Stimulated activated CD8-positive, alpha-beta memory T cell treated with anti-CD3 and anti-CD28 coated beads, Interleukin-15, amount 100 ng/mL, for 4 hours (primary cell): ENCODE measurements at regions not wholly inside any gene's neighbourhood (a gene's known extent, or its start where the extent isn't known, plus 50 kb on each side); places are given as distances from the start of the nearest gene placed in this dataset.
"Not testable (repeated sequence)": the region's sequence is repeated elsewhere in the genome, so short reads cannot be mapped to it uniquely, and the experiment has no call there.

ENCODE experiments used
- DNase-seq, 2 donors: peaks; one replicate each; pipeline ENCODE4 v3.0.0-alpha.2; 2020; ENCODE audit warnings: low read depth in 2 of 2

DNA sequence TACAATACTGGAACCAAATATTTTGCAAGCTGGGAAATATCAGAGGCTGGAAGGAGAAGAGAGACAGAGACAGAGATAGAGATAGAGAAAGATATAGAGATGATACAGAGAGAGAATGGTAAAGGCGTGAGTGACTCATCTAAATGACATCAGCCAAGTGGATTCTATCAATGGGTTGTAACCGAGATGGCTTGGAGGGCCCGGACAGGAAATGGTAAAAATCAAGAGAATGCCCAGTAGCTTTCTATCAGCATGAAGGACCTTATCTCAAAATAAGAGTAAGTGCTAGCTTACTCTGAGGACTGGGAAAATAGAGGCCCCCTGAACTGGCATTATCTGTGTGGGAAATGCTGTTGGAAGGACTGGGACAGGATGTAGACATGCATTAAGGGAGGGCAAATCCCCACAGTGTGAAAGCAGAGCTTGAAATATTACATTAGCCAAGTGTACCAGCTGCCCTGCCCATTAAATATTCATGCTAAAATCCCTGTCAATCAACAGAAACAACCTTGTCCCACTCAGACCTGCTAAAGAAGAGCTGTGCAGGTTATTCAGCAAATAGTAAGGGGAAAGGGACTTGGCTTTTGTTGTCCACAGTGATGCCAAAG lies 76.6 kb upstream of the ZNF644 start:
- DNase-seq = no peak

DNA sequence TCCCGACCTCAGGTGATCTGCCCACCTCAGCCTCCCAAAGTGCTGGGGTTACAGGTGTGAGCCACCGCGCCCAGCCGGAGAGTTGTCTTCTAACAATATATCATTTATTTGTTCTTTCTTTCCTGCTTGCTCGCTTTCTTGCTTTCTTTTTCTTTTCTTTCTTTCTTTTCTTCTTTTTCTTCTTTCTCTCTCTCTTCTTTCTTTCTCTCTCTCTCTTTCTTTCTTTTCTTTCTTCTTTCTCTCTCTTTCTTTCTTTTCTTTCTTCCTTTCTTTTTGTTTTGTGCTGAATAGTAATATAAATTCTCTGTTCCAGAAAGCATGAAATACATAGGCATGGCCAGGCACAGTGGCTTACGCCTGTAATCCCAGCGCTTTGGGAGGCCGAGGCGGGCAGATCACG lies 73.5 kb upstream of the ZNF644 start:
- DNase-seq = not testable (repeated sequence)

DNA sequence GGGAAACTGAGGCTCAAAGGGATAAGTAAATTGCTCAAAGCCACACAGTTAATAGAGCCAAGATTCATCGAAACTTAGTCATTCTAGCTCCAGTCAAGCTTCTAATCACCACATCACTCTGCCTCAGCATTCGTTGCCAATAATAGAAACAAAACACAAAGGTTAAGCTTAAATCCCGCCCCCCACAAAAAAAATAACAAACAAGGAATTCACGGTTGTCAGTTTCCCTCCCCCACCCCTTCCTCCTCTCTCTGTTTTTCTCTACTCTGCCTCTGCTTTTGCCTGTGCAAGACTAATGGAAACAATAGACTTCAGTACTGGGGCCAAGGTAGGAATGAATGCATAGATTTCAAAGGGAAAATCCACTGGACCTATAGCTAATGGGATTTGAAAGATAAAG lies 70.7 kb upstream of the ZNF644 start:
- no peak for DNase-seq

DNA sequence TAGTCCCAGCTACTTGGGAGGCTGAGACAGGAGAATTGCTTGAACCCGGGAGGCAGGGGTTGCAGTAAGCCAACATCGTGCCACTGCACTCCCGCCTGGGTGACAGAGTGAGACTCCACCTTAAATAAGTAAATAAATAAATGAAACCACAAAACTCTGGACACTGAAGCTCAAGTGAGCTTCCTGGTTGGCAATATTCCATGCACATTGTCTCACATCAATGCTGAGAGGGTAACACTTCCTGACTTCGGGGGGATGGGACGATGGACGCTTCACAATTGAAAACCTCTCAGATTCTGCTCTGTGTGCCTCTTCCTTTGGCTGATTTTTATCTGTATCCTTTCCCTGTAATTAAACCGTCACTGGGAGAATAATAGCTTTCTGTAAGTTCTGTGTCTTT lies 70.0 kb upstream of the ZNF644 start:
- no peak for DNase-seq

DNA sequence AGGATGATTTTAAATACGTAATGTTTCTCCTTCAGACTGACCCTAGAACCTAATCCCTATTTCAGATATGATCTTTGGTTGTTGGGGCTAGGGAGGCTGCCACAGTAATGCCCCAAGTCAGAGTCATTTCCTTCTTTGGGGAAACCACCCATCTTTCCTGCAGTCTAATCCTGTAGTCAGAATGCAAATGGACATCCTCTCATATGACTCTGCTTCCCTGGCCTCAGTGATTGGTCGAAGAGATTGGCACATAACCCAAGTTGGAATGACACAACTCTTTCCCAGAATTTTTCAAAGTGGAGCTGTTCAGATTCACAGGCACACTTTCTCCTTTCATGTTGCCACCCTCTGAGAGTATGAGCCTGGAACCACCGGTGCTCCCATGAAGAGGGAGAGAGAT lies 58.8 kb upstream of the ZNF644 start:
- DNase-seq = no peak

DNA sequence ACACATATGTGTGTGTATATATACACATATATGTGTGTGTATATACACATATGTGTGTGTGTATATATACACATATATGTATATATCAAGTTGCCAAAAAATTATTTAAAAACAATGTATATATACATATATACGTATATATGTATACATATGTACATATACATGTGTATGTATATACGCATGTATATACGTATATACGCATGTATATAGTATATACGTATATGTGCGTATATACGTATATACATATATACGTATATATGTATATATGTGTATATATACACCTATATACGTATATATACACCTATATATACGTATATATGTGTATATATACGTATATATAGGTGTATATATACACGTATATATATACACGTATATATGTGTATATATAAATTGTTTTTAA lies 57.0 kb upstream of the ZNF644 start:
- no peak for DNase-seq

DNA sequence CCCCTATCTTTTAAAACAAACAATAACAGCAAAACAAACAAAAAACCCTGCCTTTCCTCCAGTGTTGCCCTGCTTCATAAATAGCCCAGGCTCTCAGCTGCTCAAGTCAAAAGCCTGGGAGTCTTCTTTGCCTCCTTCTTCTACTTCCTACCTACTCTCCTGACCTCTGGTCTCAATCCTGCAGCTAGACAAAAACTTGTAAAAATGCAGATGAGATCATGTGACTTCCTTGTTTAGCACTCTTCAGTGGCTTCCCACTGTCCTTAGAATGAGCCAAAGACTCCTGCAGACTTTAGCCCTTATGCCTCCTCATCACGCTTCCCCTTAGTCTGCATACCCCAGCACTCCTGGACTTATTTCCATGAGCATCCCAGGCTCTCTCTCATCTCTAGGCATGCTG lies 55.0 kb upstream of the ZNF644 start:
- DNase-seq = no peak

DNA sequence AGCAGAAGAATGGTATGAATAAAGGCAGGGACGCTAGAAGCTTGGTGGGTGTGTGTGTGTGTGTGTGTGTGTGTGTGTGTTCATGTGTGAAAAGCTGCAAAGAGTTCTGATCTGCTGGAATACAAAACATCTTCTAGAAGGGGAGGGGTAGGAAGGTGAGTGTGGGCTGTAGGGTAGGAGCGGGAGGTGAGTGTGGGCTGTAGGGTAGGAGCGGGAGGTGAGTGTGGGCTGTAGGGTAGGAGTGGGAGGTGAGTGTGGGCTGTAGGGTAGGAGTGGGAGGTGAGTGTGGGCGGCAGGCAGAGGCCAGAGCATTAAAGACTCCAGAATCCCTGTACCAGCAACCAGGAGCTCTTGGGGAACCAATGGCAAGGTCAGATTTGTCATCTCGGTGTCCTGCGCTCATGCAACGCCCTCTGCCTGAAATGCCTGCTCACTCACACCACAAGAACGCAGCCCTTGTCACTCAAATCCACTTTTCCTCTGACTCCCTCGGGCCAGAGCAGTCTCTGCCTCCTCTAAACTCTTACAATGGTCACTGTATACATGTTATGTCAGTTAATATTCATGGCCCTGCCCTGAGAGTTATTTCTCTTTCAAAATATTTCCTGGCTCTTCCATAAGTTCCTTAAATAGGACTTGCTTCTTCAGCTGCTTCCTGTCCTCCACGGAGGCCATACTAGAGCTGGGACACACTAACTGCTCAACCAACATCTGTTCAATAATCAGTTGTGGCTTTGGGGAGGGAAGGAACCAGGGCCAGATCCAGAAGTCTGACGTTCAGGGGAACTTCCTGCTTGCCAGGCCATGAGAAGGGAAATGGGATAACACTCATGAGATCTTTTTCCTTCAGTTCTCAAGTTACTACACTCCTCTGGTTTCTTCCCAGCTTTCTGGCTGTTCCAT lies 53.6 kb upstream of the ZNF644 start:
- DNase-seq = no peak

DNA sequence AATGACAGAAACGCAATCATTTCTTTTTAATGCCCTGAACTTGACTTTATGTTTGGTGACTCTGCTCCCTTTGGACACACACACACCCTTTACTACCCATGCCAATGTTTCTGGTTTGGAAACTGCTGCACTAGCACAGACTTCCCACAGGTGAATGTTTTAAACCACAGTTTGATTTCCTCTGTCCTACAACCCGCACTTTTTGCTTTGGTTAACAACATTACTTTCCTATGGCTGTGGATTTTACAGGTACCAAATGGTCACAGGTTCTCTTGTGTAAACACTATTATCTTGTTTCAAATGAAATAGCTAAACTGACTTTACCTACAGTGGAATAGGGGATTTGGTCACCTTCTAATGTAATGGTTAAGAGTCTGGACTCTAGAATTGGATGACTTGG lies 51.5 kb upstream of the ZNF644 start:
- DNase-seq = no peak

DNA sequence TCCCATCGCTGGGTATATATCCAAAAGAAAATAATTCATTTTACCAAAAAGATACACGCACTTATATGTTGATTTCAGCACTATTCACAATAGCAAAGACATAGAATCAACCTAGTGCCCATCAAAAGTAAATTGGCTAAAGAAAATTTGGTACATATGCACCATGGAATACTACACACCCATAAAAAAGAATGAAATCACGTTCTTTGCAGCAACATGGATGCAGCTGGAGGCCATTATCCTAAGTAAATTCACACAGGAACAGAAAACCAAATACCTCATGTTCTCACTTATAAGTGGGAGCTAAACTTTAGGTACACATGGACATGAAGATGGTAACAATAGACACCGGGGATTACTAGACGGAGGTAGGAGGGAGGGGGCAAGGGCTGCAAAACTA lies 50.0 kb upstream of the ZNF644 start:
- no peak for DNase-seq
